HG03175 (cell line): ENCODE measurements at regions not wholly inside any gene's neighbourhood (a gene's known extent, or its start where the extent isn't known, plus 50 kb on each side); places are given as distances from the start of the nearest gene placed in this dataset.
A peak's percentile ranks its signal among the peaks of the same experiment; 100 is the strongest.
"Not testable (repeated sequence)": the region's sequence is repeated elsewhere in the genome, so short reads cannot be mapped to it uniquely, and the experiment has no call there.

ENCODE experiments used
- ATAC-seq: cut with Tn5 transposase; IDR thresholded peaks from one replicate; pipeline ENCODE4 v1.9.1; 2021; ENCODE audit warnings: mild to moderate bottlenecking, moderate library complexity; ENCODE audit not compliant: unreplicated experiment

GRCh38 chr2:113551637-113552318 lies 53.3 kb downstream of the FOXD4L1 start:
- peak; percentile 84 for ATAC-seq

DNA sequence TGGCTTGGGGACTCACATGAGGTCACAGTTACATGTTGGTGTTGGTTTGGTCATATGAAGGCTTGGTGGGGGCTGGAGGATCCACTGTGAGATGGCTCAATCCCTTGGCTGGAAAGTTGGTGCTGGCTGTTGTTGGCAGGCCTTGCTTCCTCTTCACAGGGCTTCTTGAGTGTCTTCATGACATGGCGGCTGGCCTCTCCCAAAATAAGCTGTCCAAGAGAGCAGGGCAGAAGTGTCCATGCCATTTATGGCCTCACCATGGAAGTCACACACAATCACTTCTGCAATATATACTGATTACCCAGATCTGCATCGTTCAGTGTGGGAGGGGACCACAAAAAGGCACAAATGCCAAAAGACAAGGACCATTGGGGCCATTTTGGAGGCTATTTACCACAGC lies 61.4 kb downstream of the FOXD4L1 start:
- not testable (repeated sequence) for ATAC-seq

DNA sequence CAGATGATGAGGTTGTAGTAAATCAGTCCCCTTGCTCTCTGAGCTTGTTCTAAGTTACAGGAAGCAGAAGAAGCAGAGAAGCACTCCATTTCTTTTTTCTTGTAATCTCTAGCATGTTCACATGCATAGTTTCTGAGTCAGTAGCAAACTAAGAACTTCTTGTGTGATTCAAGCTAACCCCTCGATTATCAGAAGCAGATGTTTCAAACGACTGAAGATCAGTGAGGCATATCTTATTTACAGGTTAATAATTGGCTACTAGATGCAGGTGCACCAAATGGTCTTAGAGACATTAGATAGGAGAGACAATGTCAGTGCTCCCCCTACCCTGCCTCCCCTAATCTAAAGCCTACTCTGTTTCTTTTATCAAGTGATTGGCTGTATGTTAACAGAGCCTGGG lies 64.2 kb downstream of the FOXD4L1 start:
- peak; percentile 94 for ATAC-seq

GRCh38 chr2:113566674-113567480 lies 60.2 kb upstream of the RABL2A start:
- not testable (repeated sequence) for ATAC-seq

GRCh38 chr2:113567481-113567849 lies 59.6 kb upstream of the RABL2A start:
- ATAC-seq = not testable (repeated sequence)

DNA sequence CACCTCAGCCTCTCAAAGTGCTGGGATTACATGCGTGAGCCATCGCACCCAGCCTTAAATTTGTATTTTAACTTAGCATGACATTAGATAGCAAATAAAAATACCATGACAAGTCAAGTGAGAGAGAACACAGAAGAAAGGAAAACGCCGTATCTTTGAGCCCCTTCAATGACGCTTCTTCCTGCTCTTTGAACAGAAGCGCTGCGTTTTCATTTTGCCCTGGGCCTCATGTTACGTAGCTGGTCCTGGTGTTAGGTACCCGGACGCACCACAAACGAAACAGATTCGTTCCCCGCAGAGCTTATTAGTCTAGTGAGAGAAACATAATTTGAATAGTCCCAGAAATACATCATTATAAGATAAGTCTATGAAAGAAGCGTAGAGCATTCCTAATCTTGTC lies 58.8 kb upstream of the RABL2A start:
- not testable (repeated sequence) for ATAC-seq

DNA sequence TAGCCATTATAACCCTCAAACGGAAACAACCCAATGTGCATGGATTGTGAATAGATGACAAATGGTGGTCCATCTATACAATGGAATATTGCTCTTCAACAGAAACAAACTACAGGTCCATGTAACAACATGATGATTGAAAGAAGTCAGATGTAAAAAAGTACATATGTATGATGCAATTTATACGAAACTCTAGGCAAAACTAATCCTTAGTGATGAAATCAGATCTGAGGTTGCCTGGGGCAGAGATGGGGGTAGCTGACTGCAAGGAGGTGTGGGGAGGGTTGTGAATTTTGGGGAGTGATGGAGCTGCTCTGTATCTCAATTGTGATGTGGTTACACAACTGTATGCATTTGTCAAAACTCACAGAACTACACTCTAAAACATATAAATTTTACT lies 57.0 kb upstream of the RABL2A start:
- not testable (repeated sequence) for ATAC-seq

- not testable (repeated sequence) for ATAC-seq
Measured at GRCh38 chr2:113570509-113571009, 56.5 kb upstream of the RABL2A start.

GRCh38 chr2:113571482-113572068 lies 55.5 kb upstream of the RABL2A start:
- not testable (repeated sequence) for ATAC-seq

- not testable (repeated sequence) for ATAC-seq
Measured at GRCh38 chr2:113575721-113576120, 51.3 kb upstream of the RABL2A start.

DNA sequence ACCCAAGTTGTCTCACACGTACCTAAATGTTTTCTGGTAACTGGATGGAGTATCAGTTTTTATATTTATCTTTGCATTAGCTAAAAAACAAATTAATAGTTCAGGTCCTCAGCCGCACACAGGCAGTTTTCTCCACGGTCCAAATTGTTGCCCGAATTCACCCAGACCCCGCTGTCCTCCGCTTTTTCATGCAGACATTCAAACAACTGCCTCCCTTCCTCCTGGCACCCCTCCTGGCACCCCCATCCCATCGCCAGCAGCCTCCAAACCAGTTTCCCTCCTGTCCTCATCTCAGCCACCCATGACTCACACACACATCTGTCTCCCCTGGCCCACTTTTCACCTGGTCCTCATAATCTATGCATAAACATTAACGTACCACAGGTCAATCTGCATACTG lies 50.7 kb upstream of the RABL2A start:
- ATAC-seq = not testable (repeated sequence)
